ENCODE measurements at regions not wholly inside any gene's neighbourhood (a gene's known extent, or its start where the extent isn't known, plus 50 kb on each side); places are given as distances from the start of the nearest gene placed in this dataset.
"Not testable (repeated sequence)": the region's sequence is repeated elsewhere in the genome, so short reads cannot be mapped to it uniquely, and the experiment has no call there.

DNA sequence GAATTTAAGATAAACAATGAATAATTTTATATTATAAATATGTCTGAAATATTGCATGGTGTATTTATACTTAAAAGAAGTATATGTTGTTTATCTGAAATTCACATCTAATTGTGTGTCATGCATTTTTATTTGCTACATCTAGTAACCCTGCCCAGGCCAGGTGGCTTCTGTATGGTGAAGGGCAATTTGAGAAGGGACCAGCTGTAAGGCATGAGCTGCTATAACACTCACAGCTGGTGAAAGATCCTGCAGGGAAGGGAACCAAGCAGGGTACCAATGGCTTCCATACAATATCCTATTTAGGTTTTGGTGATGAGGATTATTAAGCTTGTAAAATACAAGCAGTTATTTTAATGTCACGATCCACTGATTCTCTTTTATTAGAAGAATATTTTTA is 921.8 kb upstream of the GJE1 start:
- DNase-seq = no peak
- in situ Hi-C loops (cut with HindIII; ENCODE audit: low pct_ligation_motif_present, low pct_unique_long_range_greater_than_20kb, low sequenced_read_pairs) = no loop called here

- DNase-seq = no peak
- in situ Hi-C loops (cut with HindIII; ENCODE audit: low pct_ligation_motif_present, low pct_unique_long_range_greater_than_20kb, low sequenced_read_pairs) = no loop called here
Measured at GRCh38 chr6:141209890-141210289, 922.8 kb upstream of the GJE1 start.

GRCh38 chr6:141208101-141208500 is 924.6 kb upstream of the GJE1 start:
- DNase-seq = no peak
- in situ Hi-C loops (cut with HindIII; ENCODE audit: low pct_ligation_motif_present, low pct_unique_long_range_greater_than_20kb, low sequenced_read_pairs) = no loop called here

GRCh38 chr6:141203902-141204575 is 928.7 kb upstream of the GJE1 start:
- no peak for DNase-seq
- in situ Hi-C loops (cut with HindIII; ENCODE audit: low pct_ligation_motif_present, low pct_unique_long_range_greater_than_20kb, low sequenced_read_pairs) = no loop called here

DNA sequence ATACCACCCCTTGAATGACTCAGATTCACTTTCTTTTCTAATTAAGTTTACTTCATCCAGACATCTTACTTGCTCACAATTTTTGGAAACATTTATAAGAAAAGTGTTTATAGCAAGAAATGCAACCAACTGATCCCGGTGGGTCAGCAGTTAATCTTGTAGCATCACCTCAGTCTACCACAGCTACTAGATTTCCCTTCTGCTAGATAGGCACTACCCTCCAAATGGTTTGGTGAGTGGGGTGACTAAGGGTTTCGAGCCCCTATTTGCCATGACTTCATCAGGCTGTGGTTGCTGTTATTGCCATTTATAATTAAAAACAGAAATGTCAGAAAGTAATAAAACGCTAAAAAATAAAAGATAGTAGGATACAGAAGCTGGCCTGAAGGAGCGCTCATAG is 930.1 kb upstream of the GJE1 start:
- in situ Hi-C loops (cut with HindIII; ENCODE audit: low pct_ligation_motif_present, low pct_unique_long_range_greater_than_20kb, low sequenced_read_pairs) = no loop called here
- no peak for DNase-seq

DNA sequence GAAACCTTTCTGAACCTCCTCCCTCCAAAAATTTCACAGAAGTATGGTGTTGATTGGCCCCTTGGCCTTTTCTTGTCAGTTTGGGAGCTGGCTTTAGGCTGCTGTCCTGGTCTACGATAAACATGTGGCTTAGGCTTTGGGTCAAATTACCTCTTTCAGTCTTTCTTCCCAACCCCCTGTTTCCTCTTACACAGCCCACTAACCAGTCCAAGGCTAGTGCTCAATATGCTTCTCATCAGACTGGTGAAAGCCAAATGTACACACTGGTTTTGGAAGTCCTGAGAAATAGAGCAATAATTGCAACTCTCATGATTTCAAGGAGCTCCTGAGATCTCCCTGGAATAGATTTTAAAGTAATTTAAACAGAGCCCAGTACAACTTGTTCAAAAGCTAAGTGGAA is 933.7 kb upstream of the GJE1 start:
- in situ Hi-C loops (cut with HindIII; ENCODE audit: low pct_ligation_motif_present, low pct_unique_long_range_greater_than_20kb, low sequenced_read_pairs) = no loop called here
- no peak for DNase-seq

DNA sequence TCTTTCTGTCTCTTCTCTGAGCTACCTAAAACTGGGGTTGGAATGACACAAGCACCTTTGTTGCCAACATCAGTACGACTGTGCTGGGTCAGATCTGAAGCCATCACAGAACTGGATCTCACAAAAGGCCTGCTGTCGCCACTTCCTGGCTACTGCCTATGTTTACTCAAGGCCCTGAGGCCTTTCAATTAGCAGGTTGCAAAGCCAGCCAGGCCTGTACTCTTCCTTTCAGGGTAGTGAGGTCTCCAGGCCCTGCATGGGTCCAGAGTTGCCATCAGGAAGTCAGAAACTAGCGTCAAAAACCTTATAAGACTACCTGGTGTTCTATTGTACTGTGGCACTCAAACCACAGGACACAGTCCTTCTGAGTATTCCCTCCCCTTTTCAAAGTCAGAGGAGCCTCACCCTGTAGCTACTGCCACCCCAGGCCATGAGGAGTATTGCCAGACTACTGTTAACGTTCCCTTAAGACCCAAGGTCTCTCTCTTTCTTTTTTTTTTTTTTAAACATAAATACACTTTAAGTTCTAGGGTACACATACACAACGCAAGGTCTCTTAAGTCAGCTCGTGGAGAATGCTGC is 937.4 kb upstream of the GJE1 start:
- DNase-seq = no peak
- in situ Hi-C loops (cut with HindIII; ENCODE audit: low pct_ligation_motif_present, low pct_unique_long_range_greater_than_20kb, low sequenced_read_pairs) = no loop called here

DNA sequence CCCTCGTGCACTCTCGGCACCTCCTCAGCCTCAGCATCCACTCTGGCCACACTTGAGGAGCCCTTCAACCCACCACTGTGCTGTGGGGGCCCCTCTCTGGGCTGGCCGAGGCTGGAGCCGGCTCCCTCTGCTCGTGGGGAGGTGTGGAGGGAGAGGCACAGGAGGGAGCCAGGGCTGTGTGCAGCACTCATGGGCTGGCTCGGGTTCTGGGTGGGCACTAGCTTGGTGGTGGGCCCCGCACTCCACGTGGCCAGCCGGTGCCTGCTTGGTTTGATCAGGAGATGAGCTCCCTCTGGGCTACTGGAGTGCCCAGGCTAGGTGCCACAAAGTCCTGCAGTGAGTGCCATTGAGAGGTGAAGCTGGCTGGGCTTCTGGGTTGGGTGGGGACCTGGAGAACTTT is 949.4 kb upstream of the GJE1 start:
- in situ Hi-C loops (cut with HindIII; ENCODE audit: low pct_ligation_motif_present, low pct_unique_long_range_greater_than_20kb, low sequenced_read_pairs) = no loop called here
- DNase-seq = no peak

- in situ Hi-C loops (cut with HindIII; ENCODE audit: low pct_ligation_motif_present, low pct_unique_long_range_greater_than_20kb, low sequenced_read_pairs); DNase-seq: not testable (repeated sequence)
Measured at GRCh38 chr6:141175458-141175857, 957.3 kb upstream of the GJE1 start.

DNA sequence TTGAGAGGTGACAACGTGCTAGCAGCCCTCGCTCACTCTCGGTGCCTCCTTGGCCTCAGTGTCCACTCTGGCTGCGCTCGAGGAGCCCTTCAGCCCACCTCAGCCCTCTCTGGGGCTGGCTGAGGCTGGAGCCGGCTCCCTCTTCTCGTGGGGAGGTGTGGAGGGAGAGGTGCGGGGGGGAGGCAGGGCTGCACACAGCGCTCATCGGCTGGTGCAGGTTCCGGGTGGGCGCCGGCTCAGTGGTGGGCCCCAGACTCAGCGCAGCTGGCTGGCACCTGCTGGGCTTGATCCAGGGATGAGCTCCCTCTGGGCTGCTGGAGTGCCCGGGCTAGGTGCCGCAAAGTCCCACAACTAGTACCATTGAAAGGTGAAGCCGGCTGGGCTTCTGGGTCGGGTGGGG is 957.8 kb upstream of the GJE1 start:
- in situ Hi-C loops (cut with HindIII; ENCODE audit: low pct_ligation_motif_present, low pct_unique_long_range_greater_than_20kb, low sequenced_read_pairs) = no loop called here
- no peak for DNase-seq

DNA sequence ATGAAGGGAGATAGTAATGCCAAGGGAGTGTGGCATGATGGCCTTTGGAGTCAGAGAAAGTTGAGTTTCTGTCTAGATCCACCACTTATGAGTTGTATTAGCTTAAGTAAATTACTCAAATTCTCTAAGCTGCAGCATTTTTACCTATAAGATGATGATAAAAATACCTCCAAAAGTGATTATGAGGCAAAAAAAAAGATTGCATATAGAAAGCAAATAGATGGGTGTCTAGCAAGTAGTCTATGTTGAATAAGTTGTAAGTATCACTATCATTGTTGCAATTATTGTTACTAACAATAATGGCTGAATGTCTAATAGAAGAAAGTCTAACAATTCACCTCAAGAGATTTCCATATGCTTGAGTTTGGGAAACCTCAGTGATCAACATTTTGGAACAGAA is 959.2 kb upstream of the GJE1 start:
- in situ Hi-C loops (cut with HindIII; ENCODE audit: low pct_ligation_motif_present, low pct_unique_long_range_greater_than_20kb, low sequenced_read_pairs) = no loop called here
- no peak for DNase-seq

DNA sequence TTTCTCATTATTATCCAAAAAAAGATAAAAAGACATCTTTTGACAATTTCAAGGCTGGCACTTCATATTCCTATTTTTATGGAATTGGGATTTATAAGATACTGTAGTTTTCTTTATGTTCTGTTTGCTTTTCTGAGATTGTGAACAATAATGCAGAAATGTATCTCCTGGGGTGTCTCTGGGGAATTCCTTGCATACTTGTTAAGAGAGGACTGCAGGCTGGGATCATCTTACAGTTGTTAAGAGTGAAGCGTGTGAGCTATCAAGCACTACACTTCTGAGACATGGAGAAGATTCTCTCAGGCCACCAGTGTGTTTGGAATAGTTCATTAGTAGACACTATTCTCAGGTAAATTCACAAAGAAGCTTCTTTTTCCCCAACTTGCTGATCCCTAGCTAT is 963.3 kb upstream of the GJE1 start:
- peak; percentile 6 for DNase-seq

DNA sequence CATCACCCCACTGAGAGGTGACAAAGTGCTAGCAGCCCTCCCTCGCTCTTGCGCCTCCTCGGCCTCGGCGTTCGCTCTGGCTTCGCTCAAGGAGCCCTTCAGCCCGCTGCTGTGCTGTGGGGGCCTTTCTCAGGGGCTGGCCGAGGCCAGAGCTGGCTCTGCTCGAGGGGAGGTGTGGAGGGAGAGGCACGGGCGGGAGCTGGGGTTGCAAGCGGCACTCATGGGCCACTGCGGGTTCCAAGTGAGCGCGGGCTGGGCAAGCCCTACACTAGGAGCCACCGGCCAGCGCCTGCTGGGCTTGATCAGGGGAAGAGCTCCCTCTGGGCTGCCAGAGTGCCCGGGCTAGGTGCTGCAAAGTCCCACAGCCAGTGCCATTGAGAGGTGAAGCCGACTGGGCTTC is 964.8 kb upstream of the GJE1 start:
- in situ Hi-C loops (cut with HindIII; ENCODE audit: low pct_ligation_motif_present, low pct_unique_long_range_greater_than_20kb, low sequenced_read_pairs) = no loop called here
- no peak for DNase-seq

More for the DNA sequence above, 963.3 kb upstream of the GJE1 start:
- in situ Hi-C loops (cut with HindIII; ENCODE audit: low pct_ligation_motif_present, low pct_unique_long_range_greater_than_20kb, low sequenced_read_pairs) = no loop called here

DNA sequence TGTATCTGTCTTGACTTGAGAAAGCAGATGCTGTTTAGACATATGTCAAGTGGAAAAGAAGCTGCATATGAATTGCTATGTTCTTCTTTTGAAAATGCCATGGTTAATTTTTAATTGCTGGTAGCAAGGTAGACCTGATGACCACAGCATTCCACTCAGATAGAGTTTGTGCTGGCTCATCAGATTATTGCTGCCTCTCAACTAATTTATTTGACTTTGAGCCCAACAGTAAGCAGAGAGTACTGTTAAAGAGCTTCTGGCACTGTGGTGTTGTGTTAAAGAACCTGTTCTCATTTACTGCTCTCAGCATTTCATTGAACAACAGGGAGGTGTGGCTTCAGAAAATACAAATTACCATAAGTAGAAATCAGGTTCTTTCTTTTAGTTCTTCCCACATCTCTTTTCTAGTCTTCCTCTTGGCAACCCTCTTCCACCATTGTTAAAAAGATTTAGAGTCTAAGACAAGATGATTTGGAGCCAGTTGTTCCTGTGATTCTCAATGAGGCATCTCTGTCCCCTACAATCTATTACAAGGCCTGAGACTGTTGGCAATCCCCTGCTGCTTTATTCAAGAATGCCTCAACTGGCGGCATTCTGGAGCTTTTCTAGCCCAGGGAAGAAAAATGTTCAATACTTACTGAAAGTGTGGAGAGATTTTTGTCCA is 967.6 kb upstream of the GJE1 start:
- in situ Hi-C loops (cut with HindIII; ENCODE audit: low pct_ligation_motif_present, low pct_unique_long_range_greater_than_20kb, low sequenced_read_pairs) = no loop called here
- DNase-seq = no peak

GRCh38 chr6:141164042-141164743 is 968.5 kb upstream of the GJE1 start:
- no peak for DNase-seq
- in situ Hi-C loops (cut with HindIII; ENCODE audit: low pct_ligation_motif_present, low pct_unique_long_range_greater_than_20kb, low sequenced_read_pairs) = no loop called here

- in situ Hi-C loops (cut with HindIII; ENCODE audit: low pct_ligation_motif_present, low pct_unique_long_range_greater_than_20kb, low sequenced_read_pairs) = no loop called here
Measured at GRCh38 chr6:141163107-141163506, 969.6 kb upstream of the GJE1 start.

DNA sequence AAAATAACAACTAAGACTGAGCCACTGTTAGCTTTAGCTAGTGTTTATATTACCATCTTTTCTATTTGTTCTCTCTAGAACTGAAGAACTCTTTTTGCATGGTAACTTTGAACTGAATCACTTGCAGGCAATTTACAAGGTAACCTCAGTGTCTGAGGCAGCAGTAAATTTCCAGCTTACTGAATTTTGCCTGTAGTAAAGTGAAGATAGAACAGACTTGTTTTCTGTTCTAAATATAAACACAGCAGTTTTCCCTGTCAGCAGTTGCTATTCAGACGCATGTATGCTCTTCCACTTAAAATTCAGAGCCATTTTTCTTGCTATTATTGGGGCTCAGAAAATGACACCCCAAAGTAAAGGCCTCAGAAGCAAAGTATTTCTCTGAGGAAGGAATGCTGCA is 974.0 kb upstream of the GJE1 start:
- DNase-seq = no peak
- in situ Hi-C loops (cut with HindIII; ENCODE audit: low pct_ligation_motif_present, low pct_unique_long_range_greater_than_20kb, low sequenced_read_pairs) = no loop called here

More at GRCh38 chr6:141163107-141163506, 969.6 kb upstream of the GJE1 start:
- no peak for DNase-seq

DNA sequence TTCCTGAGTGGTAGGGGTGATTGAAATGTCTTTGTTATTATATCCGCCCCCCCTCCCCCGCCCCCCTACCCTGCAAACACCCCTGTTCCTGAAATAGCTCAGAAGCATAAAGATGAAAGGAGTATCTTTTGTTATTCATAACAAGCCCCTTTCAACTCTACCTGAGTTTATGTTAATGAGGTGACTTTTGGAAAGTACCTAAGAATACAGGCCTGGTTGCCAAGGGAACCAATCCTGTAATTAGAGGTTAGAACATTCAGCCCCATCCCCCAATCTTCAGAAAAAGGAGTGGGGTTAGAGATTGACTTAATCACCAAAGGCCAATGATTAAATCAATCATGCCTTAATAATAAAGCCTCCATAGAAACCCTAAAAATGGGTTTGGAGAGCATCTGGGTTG is 979.2 kb upstream of the GJE1 start:
- in situ Hi-C loops (cut with HindIII; ENCODE audit: low pct_ligation_motif_present, low pct_unique_long_range_greater_than_20kb, low sequenced_read_pairs) = no loop called here
- DNase-seq = no peak

- in situ Hi-C loops (cut with HindIII; ENCODE audit: low pct_ligation_motif_present, low pct_unique_long_range_greater_than_20kb, low sequenced_read_pairs) = no loop called here
- no peak for DNase-seq
Measured at GRCh38 chr6:141152951-141153350, 979.8 kb upstream of the GJE1 start.

All from ACHN (cell line).